ENCODE measurements at regions not wholly inside any gene's neighbourhood (a gene's known extent, or its start where the extent isn't known, plus 50 kb on each side); places are given as distances from the start of the nearest gene placed in this dataset.
"Not testable (repeated sequence)": the region's sequence is repeated elsewhere in the genome, so short reads cannot be mapped to it uniquely, and the experiment has no call there.

DNA sequence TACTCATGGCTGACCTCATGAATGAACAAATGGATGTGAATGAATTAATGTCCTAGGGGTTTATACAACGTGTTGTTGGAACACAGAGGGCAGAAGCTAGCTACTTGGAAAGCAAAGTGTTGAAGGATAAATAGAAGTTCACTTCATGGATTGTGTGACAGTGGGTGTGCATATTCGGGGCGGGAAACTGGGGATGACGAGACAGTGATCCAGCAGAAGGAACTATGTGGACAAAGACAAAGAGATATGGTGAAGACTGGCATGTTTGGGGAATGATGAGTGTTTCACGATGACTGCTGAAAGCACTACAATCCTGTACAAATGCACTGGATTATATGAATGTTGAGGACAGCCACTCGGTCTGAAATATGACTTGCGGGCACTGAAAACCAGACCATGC, 250.5 kb upstream of the C16orf82 start:
- DNase-seq = no peak

DNA sequence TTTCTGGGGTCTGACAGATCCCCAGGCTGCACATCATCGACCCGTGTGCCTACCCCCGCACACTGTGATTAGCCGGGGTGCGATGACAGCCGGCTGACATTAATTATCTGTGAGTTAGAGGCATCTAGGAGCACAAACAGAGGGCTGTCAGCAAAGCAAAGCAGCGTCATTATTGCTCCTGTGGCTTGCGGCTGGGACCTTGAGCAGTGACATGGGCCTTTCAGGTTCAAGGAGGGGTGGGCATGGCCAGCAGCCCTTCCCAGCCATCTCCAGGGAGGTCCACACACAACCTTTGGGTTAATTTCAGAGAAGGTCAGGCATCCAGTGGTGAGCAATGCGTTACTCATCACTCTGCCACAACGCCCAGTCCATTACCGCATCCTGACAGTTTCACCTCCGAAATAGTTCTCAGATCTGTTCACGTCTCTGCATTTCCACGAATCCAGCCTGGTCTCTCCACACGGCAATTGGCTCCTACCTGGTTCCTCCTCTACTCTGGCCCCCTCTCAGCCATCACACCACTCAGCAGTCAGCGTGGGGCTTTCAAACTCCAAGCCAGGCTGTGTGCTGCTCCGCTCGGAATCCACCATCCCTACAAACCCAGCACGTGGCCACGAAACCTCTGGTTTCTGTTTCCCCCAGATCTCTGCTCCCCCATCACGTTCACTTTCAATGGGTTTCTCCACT, 249.7 kb upstream of the C16orf82 start:
- DNase-seq = no peak

DNA sequence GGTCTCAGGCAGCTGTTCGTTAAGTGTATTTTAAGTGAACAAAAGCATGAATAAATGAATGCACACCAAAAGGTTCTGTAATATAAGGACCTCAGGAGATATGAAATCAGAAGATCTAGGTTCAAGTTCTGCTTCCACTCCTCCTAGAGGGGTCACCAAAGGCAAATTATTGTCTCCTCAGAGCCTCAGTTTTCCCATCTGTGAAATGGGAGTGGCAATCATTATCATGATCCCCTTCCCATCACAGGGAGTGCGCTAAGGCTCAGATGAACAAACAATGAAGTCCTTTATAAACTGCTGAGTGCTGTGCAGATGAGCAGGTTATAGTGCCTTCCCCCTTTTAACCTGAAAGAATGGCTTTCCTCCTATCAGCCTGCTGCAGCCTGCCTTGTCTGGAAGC, 248.3 kb upstream of the C16orf82 start:
- no peak for DNase-seq

DNA sequence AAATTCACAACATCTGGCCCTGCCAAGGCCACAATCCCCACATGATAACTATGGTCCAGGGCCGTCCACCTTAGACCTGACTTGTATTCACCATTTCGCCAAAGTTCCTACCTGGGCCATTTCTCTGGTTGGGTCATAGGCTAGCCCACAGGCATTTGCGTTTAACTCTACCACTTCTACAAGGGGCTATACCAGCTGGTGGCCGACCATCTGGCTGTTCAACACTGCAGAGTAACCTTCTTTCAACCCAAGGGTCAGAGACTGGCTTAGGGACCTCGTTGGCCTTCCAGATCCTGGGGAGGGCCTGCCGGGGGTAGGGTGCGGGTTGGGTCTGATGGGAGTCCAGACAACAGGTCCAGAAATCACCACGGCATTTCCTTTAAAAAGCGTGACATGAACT, 242.3 kb upstream of the C16orf82 start:
- no peak for DNase-seq

DNA sequence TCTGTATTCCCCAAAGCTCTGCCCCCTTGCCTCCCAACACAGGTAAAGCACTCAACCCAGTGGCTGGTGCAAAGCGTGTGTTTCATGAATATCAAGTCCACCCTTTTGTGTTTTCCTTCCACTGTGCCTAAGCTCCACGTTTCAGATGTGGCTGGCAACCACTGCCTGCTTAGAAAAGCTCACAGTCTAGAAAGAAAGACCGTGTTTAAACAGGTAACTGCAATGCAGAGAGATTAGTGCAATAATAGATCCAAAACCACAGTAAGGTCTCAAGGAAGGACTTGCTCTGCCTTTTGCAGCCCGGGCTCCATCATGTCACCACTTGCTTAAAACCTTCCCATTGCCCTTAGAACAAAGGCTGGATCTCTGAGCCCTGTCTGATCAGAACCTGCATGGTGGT, 240.2 kb upstream of the C16orf82 start:
- DNase-seq = no peak

DNA sequence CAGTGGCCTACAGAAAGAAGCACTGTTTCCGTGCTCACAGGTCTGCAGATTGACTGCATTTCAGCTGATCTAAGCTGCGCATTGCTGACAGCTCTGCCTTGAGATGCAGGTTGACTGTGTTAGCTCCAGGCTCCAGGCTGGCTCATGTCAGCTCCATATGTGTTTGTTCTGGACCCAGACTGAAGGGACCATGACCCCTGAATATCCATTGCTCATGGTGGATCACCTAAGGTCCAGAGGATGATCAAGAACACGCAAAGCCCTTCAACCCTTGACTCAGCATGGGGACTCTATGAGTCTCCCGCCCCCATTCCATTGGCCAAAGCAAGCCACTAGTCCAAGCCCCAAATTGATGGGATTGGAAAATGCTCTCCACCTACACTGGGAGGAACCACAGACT, 239.3 kb upstream of the C16orf82 start:
- no peak for DNase-seq

DNA sequence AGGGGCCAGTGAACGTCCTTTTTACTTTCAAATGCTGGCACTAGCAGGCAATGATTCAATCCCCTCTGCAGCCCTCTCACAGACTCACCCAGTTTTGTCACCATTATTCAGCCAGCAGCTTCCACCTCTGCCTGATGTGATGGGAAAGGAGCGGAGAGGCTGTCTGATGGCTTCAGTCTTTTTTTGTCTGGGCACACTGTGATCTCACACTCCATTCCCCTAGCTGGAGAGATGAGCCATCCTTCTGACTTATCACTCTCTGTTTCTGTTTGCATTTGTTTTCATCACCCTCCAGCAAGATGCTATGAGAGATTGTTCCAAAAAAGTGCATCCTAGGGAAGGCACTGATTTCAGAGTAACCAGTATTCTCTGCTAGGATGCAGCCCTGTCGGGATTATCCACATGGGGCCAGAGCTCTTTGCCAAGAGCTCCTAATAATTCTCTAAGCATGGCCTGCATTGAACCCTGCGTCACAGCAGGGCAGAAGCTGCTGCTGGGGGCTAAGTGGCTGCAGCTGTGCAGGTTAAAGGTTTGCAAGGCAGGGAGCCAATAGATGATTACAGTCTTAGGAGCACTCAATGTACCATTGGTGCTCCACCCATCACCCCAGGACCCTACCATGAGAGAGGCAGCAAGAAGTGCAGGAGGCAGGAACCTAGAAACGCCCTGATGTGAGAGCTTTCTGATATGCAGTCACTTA, 236.1 kb upstream of the C16orf82 start:
- no peak for DNase-seq

DNA sequence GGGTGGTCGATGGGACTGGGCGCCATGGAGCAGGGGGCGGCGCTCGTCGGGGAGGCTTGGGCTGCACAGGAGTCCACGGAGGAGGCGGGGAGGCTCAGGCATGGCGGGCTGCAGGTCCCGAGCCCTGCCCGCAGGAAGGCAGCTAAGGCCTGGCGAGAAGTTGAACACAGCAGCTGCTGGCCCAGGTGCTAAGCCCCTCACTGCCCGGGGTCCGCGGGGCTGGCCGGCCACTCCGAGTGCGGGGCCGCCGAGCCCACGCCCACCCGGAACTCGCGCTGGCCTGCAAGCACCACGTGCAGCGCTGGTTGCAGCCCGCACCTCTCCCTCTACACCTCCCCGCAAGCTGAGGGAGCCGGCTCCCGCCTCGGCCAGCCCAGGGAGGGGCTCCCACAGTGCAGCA, 230.6 kb upstream of the C16orf82 start:
- DNase-seq = not testable (repeated sequence)

DNA sequence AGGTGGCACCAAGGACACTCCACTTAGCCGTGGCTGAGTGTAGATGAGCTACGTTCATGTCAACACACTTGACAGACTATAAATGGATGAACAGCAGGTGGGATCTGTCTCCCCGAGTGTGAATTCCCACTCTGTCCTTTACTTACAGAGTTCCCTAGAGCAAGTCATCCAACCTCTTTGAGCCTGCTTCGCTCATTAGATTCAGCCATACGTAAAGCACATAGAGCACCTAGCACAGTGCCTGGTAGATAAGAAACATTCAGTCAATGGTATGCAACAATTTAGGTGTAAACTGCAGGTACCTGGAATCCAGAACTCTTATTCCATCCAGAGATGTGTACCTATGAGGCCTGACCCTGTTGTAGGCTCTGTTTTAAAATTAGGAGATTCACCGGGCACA, 227.8 kb upstream of the C16orf82 start:
- DNase-seq = no peak

DNA sequence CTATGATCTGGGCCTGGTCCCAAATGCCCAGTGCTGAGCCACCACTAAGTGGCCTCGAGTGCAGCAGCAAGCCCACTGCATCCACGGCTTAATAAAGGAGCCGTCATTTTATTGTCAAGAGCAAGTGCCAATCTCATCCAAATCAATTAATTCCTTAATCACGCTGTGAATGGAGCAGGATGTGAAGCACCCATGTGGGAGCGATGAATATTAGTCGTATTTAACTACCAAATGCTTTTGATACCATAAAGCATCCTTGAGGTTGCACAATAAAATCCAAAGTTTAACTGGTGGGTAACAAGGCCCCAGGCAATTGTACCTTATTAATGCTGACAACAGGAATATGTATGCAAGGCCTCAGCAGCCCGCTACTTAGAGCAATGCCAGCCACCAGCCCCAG, 226.0 kb upstream of the C16orf82 start:
- DNase-seq = no peak

DNA sequence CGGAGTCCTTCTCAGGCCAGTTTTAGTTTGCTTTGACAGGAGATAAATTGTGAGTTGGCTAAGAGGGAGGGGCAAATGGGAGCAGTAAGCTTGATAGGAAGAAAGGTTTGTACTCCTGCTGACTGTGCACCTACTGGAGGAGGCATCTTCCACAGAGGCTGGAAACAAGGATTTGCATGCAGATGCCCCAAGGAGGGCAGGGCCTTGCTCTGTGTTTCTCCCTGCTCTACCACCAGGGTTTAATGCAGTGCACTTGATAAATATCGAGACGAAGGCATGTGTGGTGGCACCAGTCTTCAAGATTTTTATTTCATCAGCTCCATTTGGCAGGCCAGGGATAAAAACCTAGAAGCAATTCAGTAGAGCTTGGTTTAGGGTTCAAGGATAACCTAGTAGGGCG, 210.5 kb upstream of the C16orf82 start:
- no peak for DNase-seq

DNA sequence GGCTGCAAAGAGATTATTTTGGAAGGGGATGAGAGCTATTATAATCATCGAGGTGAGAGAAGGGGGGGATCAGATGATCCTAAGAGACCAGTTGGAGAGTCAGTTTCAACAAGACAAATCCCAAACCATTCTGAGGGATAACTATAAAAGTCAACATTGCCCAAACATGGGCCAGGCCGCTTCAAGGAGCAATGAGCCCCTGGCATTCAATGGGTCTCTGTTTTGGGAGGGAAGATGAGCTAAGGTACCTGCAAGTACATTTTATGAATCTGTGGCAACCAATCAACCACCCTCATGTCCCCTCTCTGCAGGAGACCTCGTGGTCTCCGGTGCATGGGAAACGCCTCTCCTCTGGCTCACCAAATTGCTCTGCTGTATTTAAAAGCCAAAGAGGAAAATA, 209.9 kb upstream of the C16orf82 start:
- DNase-seq = no peak

DNA sequence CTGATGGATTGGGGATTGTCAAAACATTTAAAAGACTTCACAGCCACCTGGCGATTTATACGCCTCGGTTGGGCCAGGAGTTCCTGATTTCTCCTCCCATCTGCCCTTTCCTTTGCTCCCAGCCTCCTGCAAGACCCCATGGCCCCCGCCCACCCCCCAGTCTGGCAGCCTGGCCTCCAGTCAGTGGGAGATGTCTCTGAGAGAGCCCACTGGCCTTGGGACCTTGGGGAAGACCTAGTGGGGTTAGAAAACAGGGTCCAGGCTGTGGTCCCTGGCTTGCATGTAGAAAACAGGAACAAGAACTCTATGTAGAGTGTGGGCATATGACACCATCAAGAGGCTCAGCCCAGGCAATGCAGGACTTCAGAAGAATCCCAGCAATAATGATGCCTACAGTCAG, 209.4 kb upstream of the C16orf82 start:
- no peak for DNase-seq

DNA sequence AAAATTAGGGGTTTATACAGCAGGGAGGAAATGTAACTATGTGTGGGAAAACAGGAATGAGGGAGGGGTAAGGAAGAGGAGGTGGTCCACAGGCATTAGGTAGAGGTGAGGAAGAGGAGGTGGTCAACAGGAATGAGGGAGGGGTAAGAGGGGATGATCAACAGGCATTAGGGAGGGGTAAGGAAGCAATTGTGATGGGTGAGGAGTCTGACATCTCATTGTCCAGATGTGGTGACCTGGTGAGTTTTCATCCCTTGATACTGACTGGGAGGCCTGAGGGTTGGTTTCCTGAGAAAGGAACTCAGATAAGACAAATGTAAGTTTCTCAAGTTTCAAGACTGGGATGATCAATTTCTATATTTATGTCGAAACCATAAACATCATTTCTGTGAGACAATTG, 206.2 kb upstream of the C16orf82 start:
- DNase-seq = no peak

DNA sequence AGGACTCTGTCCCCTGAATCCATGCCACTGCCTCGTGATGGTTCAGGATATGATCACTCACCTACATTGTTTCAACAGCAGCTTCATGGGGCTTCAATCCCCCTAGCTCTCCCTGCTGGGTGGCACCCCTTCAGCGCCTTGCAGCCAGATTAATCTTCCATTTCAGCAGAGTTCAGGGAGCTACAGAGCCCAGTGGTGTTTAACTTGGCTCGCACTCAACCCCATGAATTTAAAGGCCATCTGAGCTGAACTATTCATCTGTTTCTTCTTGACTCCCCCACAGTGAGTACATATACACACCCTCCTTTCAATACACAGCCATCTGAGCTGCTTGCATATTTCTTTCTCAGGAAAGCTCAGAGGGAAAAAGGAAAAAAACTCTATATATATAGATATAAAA, 202.8 kb upstream of the C16orf82 start:
- DNase-seq = no peak

DNA sequence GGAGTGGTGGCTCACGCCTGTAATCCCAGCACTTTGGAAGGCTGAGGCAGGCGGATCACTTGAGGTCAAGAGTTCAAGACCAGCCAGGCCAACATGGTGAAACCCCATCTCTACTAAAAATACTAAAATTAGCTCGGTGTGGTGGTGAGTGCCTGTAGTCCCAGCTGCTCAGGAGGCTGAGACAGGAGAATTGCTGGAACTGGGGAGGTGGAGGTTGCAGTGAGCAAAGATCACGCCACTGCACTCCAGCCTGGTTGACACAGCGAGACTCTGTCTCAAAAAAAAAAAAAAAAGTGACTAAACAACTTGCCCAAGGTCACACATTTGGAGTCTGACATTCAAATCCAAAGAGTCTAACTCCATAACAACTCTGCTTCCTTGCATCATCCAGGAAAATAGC, 192.4 kb upstream of the C16orf82 start:
- DNase-seq = not testable (repeated sequence)

DNA sequence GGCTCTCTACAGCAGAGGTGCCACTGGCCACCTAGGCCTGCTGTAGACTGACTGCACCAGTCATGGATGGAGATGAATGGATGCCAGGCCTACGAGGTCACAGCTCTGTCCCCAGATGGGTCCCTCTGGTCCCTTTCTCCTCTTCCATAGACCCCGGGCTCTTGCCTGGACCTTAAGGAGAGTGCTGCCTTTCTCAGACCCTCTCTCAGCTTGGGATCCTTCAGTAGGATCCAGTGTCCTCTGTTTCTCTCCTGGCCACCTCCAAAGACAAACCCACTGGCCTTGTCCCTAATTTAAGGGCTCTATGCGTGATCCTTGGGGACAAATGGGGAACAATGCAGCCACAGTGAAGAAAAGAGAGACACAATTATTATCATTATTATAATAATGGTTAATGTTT, 189.3 kb upstream of the C16orf82 start:
- no peak for DNase-seq

DNA sequence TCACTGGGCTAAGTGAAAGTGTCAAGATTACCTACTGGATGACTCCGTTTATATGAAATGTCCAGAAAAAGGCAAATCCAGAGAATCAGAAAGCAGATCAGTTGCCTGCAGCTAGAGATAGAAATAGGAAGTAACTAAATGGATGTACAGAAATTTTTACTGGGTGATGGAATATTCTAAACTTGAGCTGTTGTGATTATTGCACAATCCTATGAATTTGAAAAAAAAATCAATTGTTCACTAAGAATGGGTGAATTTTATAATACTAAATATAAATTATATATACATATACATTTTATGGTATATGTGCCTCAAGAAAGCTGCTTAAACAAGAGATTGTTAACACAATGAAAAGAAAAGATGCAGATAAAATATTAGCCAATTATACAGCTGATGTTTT, 181.1 kb upstream of the C16orf82 start:
- DNase-seq = no peak

DNA sequence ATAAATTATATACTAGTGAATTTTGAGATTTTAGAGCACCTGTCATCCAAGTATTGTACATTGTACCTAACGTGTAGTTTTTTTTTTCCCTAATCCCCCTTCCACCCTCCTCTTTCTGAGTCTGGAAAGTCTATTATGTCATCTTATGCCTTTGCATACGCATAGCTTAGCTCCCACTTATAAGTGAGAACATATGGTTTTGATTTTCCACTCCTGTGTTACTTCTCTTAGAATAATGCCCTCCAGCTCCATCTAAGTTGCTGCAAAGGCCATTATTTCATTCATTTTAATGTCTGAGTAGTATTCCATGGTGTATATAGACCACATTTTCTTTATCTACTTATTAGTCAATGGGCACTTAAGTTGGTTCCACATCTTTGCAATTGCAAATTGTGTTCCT, 177.0 kb upstream of the C16orf82 start:
- DNase-seq = no peak

DNA sequence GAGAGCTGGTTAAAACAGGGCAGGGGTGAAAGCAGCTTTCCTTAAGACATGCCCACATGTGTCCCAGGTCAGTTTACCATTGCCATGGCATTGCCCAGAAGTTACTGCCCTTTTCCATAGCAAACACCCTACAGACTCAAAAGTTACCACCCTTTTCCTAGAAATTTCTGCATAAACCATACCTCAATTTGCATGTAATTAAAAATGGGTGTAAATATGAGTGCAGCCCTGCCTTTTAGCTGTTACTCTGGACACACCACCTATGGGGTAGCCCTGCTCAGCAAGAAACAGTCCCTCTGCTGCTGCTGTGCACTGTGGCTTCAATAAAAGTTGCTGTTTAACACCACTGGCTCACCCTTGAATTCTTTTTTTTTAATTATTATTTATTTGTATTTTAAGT, 168.5 kb upstream of the C16orf82 start:
- no peak for DNase-seq

DNA sequence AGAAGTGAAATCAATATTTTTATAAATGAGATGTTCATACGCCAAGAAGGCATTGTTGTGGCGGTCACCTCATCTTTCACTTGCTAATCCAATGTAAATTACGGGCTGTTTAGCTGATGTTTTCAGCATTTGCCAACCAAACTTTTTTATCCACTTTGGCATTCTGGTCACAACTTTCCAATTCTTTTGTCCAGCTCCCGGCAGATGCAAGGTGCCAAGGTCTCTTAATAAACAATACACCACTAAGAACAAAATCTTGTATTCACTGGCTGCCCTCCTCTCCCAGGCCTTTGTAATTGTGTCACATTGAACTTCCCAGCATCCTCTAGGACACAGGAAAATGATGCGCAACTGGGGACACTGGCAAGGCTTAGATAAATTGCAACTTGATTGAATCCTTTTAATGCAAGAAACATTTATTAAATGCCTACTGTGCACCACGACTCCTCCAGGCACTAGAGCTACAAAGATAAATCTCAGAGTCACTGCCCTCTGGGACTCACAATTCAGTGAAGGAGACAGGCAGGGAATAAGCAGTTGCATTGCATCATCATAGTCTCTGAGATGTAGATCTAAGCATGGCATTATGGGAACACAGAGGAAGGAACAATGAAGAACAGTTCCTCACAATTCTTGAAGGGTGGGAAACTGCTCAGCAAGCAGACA, 165.4 kb upstream of the C16orf82 start:
- no peak for DNase-seq

DNA sequence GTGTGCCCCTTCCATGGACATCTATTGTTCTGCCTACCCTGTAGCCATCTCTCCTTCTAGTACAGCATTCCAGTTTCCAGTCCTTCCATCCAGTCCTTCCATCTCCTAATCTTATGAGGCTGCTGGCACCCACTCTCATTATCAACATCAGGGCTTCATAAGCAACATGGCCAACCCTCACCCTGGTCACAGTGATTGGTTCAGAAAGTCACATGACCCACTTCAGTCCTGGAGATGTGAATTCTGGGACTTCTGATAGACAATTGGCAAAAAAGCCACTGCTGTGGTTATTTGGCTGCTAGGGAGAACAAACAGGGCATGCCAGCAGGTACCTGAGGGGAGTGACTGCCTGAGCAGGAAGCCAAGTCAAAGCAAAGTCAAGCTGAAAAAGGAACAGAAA, 164.7 kb upstream of the C16orf82 start:
- no peak for DNase-seq

DNA sequence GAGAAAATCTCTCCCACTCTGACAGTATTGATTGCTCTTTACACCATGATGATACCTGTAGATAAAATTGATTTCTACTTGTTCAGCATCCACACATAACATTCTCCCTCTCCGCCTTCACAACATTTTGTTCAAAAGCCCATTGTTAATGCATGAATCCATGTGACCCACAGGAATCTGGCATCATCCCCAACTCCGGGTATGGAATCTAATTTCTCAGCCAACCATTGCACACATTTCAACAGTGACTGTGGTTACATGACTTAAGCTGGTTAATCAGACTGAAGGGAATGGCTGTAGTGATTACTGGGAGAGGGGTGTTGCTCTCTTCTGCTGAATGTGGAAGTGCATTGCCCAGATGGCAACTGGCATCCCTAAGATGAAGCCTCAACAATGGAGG, 161.4 kb upstream of the C16orf82 start:
- DNase-seq = no peak

DNA sequence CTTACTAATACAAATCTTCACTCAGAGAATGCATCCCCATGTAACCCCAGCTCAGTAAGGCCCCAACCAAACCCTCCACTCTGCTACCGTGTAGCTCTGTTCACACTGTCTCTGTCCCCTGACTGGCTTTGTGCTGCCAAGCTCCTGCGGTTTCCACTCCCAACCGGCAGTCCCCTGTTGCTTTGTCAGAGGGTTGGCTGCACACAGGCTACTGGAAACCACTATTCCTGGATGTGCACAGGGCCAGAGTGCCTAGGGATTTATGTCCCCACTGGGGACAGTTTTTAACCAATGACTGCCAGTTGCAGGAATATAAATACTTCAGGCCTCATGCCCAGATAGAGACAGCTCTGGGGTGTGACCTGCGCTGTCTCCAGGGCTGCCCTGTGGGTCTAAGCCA, 157.1 kb upstream of the C16orf82 start:
- DNase-seq = no peak

DNA sequence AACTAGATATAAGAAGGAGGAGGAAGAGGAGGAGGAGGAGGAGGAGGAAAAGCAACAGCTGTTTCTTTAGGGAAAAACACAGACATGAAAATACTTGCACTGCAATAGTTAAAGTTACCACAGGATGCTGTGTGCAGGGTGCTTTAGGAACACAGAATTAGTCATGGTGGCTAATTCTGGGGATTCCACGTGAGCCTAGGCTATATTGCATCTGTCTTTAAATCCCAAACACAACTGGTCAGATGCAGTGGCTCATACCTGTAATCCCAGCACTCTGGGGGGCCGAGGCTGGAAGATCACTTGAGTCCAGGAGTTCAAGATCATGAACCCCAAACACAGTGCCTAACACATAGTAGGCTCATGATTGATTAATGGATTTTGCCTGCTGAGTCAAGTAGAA, 155.3 kb upstream of the C16orf82 start:
- DNase-seq = no peak

All from NCI-H524 (cell line).